Hepatocyte (in vitro differentiated cells): ENCODE measurements at regions not wholly inside any gene's neighbourhood (a gene's known extent, or its start where the extent isn't known, plus 50 kb on each side); places are given as distances from the start of the nearest gene placed in this dataset.

Experiments
- CTCF ChIP-seq: fragments of 200-600 bp; sonication (generic); IDR thresholded peaks from 2 replicates; pipeline ENCODE4 v1.5.1; 2016; ENCODE audit warnings: antibody characterized with exemption, mild to moderate bottlenecking; ENCODE audit not compliant: poor library complexity
- EZH2 ChIP-seq: fragments of 200-600 bp; sonication (generic); IDR thresholded peaks from 2 replicates; pipeline ENCODE4 v1.6.1; 2016; ENCODE audit warnings: antibody characterized with exemption, mild to moderate bottlenecking, borderline replicate concordance

- TF ChIP-seq EZH2 = no peak
- no peak for TF ChIP-seq CTCF
These were observed 268.3 kb downstream of the MN1 start for GRCh38 chr22:27533105-27533745.
